Stimulated activated CD8-positive, alpha-beta memory T cell treated with anti-CD3 and anti-CD28 coated beads, Interleukin-4, amount 100 ng/mL, for 24 hours (primary cell): ENCODE measurements at regions not wholly inside any gene's neighbourhood (a gene's known extent, or its start where the extent isn't known, plus 50 kb on each side); places are given as distances from the start of the nearest gene placed in this dataset.
"Not testable (repeated sequence)": the region's sequence is repeated elsewhere in the genome, so short reads cannot be mapped to it uniquely, and the experiment has no call there.

Source experiments
- DNase-seq: peaks from one replicate; pipeline ENCODE4 v3.0.0-alpha.2; 2020; ENCODE audit warnings: low read depth

- DNase-seq: no peak
These were observed 97.0 kb downstream of the PHETA1 start for GRCh38 chr12:111271674-111272418.

- DNase-seq: no peak
These were observed 98.1 kb downstream of the PHETA1 start for GRCh38 chr12:111270774-111271173.

- no peak for DNase-seq
These were observed 98.7 kb downstream of the PHETA1 start for GRCh38 chr12:111270239-111270638.

- no peak for DNase-seq
These were observed 99.2 kb downstream of the PHETA1 start for GRCh38 chr12:111269718-111270117.

- DNase-seq: peak; percentile 3
These were observed 99.9 kb downstream of the PHETA1 start for GRCh38 chr12:111268738-111269572.

GRCh38 chr12:111267144-111267543 is 101.8 kb downstream of the PHETA1 start:
- DNase-seq: no peak

- no peak for DNase-seq
These were observed 106.8 kb downstream of the PHETA1 start for GRCh38 chr12:111261911-111262676.

GRCh38 chr12:111260732-111261131 is 108.2 kb downstream of the PHETA1 start:
- no peak for DNase-seq

GRCh38 chr12:111259231-111259630 is 109.7 kb downstream of the PHETA1 start:
- DNase-seq: no peak

- DNase-seq: not testable (repeated sequence)
These were observed 110.8 kb downstream of the PHETA1 start for GRCh38 chr12:111258081-111258480.

GRCh38 chr12:111257435-111257902 is 111.4 kb downstream of the PHETA1 start:
- no peak for DNase-seq

GRCh38 chr12:111256629-111257434 is 112.1 kb downstream of the PHETA1 start:
- no peak for DNase-seq

- DNase-seq: no peak
These were observed 113.6 kb downstream of the PHETA1 start for GRCh38 chr12:111255261-111255660.

- DNase-seq: no peak
These were observed 114.8 kb downstream of the PHETA1 start for GRCh38 chr12:111254106-111254505.

GRCh38 chr12:111253213-111253612 is 115.7 kb downstream of the PHETA1 start:
- no peak for DNase-seq

GRCh38 chr12:111251787-111252186 is 117.1 kb downstream of the PHETA1 start:
- DNase-seq: no peak

- no peak for DNase-seq
These were observed 117.7 kb downstream of the PHETA1 start for GRCh38 chr12:111251058-111251730.

- DNase-seq: no peak
These were observed 118.5 kb downstream of the PHETA1 start for GRCh38 chr12:111250251-111250881.

GRCh38 chr12:111249757-111250156 is 119.1 kb downstream of the PHETA1 start:
- DNase-seq: no peak

GRCh38 chr12:111249018-111249370 is 119.9 kb downstream of the PHETA1 start:
- no peak for DNase-seq
